A549 (cell line): ENCODE measurements at regions not wholly inside any gene's neighbourhood (a gene's known extent, or its start where the extent isn't known, plus 50 kb on each side); places are given as distances from the start of the nearest gene placed in this dataset.

Experiments used
- ATAC-seq, 2 experiments: fragments of 200-7000 bp in 1 of 2; fragments of >200 bp in 1 of 2; cut with Nextera tagmentation in 1 of 2; cut with Tn5 transposase in 1 of 2; 3 replicates each; pipeline versions ENCODE4 v1.8.0 to v1.9.1; 2018 to 2020; ENCODE audit warnings: mild to moderate bottlenecking in 1 of 2, moderate library complexity in 1 of 2
- CTCF ChIA-PET: fragments of 300-600 bp; sonication (Branson Sonifier 250); formaldehyde crosslinking; extraction: SDS; loops from one replicate; lab custom pipeline; 2021; ENCODE audit warnings: antibody characterized with exemption, inconsistent platforms; lab: Yijun Ruan, JAX
- POLR2A ChIA-PET: fragments of 350-600 bp; formaldehyde crosslinking; extraction: SDS; loops from one replicate; lab custom pipeline; 2021; ENCODE audit warnings: antibody characterized with exemption, inconsistent platforms; lab: Yijun Ruan, JAX
- DNase-seq, 2 experiments: peaks; one replicate each; pipeline versions ENCODE4 v3.0.0 to v3.0.0-alpha.2; 2011 to 2016; ENCODE audit warnings: low read depth in 1 of 2, low spot score in 1 of 2
- FAIRE-seq: peaks from 2 replicates; lab custom pipeline; 2011; peaks lifted over from hg19 to GRCh38; lab: Jason Lieb, UNC
- H3K27ac ChIP-seq, 2 experiments: fragments of >200 bp; sonication (Bioruptor Twin); formaldehyde crosslinking; 3 replicates each; pipeline ENCODE4 v1.5.1; 2016 to 2017
- H3K4me1 ChIP-seq: fragments of >200 bp; sonication (Bioruptor Twin); formaldehyde crosslinking; 3 replicates; pipeline ENCODE4 v1.6.1; 2016
- H3K4me2 ChIP-seq: fragments of >200 bp; sonication (Bioruptor Twin); formaldehyde crosslinking; 3 replicates; pipeline ENCODE4 v1.6.1; 2016
- H3K4me3 ChIP-seq: fragments of >200 bp; sonication (Bioruptor Twin); formaldehyde crosslinking; 3 replicates; pipeline ENCODE4 v1.5.1; 2016
- H3K9me3 ChIP-seq: fragments of >200 bp; sonication (Bioruptor Twin); formaldehyde crosslinking; 3 replicates; pipeline ENCODE4 v1.6.1; 2016
- BCL3 ChIP-seq: fragments of >200 bp; sonication (Bioruptor Twin); formaldehyde crosslinking; IDR thresholded peaks from 3 replicates; pipeline ENCODE4 v1.6.1; 2016
- BHLHE40 ChIP-seq: IDR thresholded peaks from 2 replicates; pipeline ENCODE4 v1.6.1; 2012; ENCODE audit warnings: low read depth, low read length, inconsistent platforms
- CBX2 ChIP-seq: fragments of 200-600 bp; sonication (generic); IDR thresholded peaks from 2 replicates; pipeline ENCODE4 v1.6.1; 2016; ENCODE audit warnings: low read depth, mild to moderate bottlenecking, borderline replicate concordance
- CHD2 ChIP-seq: fragments of 150-350 bp; IDR thresholded peaks from 2 replicates; pipeline ENCODE4 v1.6.1; 2014; ENCODE audit warnings: low read length; ENCODE audit not compliant: partially characterized antibody
- EHMT2 ChIP-seq: fragments of 200-600 bp; sonication (generic); IDR thresholded peaks from 2 replicates; pipeline ENCODE4 v1.6.1; 2016; ENCODE audit warnings: antibody characterized with exemption, low read depth, mild to moderate bottlenecking, moderate library complexity
- ELK1 ChIP-seq: fragments of 150-350 bp; IDR thresholded peaks from 2 replicates; pipeline ENCODE4 v1.6.1; 2014; ENCODE audit warnings: low read depth, mild to moderate bottlenecking, low read length
- FOSL2 ChIP-seq, 2 experiments: fragments of 450-650 bp in 1 of 2; fragments of >200 bp in 1 of 2; sonication (Bioruptor Twin) in 1 of 2; formaldehyde crosslinking; IDR thresholded peaks; 2 replicates each; pipeline versions ENCODE4 v1.5.0 to v1.6.1; 2016 to 2020; ENCODE audit warnings: mild to moderate bottlenecking in 1 of 2, moderate library complexity in 1 of 2
- GATA3 ChIP-seq: IDR thresholded peaks from 2 replicates; pipeline ENCODE4 v1.6.1; 2012; ENCODE audit warnings: borderline replicate concordance
- HEYL ChIP-seq: fragments of 250-450 bp; sonication (Bioruptor Pico); IDR thresholded peaks from 2 replicates; pipeline ENCODE4 v1.8.0; 2021; ENCODE audit warnings: mild to moderate bottlenecking, moderate library complexity
- HMGXB4 ChIP-seq: fragments of 250-450 bp; sonication (Bioruptor Pico); IDR thresholded peaks from 2 replicates; pipeline ENCODE4 v1.5.0; 2021; ENCODE audit warnings: mild to moderate bottlenecking, moderate library complexity, borderline replicate concordance
- HOXA7 ChIP-seq: fragments of 250-450 bp; sonication (Bioruptor Pico); IDR thresholded peaks from 2 replicates; pipeline ENCODE4 v1.5.0; 2020; ENCODE audit warnings: mild to moderate bottlenecking, moderate library complexity
- JUN ChIP-seq, 2 experiments: fragments of >200 bp; sonication (Bioruptor Twin); formaldehyde crosslinking; IDR thresholded peaks; 2 replicates in 1 of 2; 3 replicates in 1 of 2; pipeline ENCODE4 v1.6.1; 2016 to 2017
- KDM5A ChIP-seq: fragments of 200-600 bp; sonication (generic); IDR thresholded peaks from 2 replicates; pipeline ENCODE4 v1.6.1; 2016; ENCODE audit warnings: antibody characterized with exemption, mild to moderate bottlenecking
- MYC ChIP-seq: IDR thresholded peaks from 2 replicates; pipeline ENCODE4 v1.6.1; 2012; ENCODE audit warnings: mild to moderate bottlenecking, inconsistent platforms, low read length, improper control_type of control experiment, borderline replicate concordance
- PHF8 ChIP-seq: fragments of 200-600 bp; sonication (generic); IDR thresholded peaks from 2 replicates; pipeline ENCODE4 v1.6.1; 2016; ENCODE audit warnings: low read depth, mild to moderate bottlenecking, antibody characterized with exemption, moderate library complexity, borderline replicate concordance
- USF2 ChIP-seq: fragments of 450-650 bp; IDR thresholded peaks from 2 replicates; pipeline ENCODE4 v1.6.1; 2014; ENCODE audit warnings: antibody characterized with exemption
- ZSCAN20 ChIP-seq: fragments of 250-450 bp; sonication (Bioruptor Pico); IDR thresholded peaks from 2 replicates; pipeline ENCODE4 v1.8.0; 2022; ENCODE audit warnings: mild to moderate bottlenecking, moderate library complexity
- WGBS: methylation state at CpG from one replicate; pipeline ENCODE4 v1.1.6; 2017; ENCODE audit errors: missing lambda C conversion rate; 5-methylcytosine and 5-hydroxymethylcytosine counted together
- TF ChIP-seq, protein P1 (sequence below): fragments of >200 bp; sonication (Bioruptor Twin); formaldehyde crosslinking; IDR thresholded peaks from 2 replicates; pipeline ENCODE4 v1.6.1; 2016

DNA sequence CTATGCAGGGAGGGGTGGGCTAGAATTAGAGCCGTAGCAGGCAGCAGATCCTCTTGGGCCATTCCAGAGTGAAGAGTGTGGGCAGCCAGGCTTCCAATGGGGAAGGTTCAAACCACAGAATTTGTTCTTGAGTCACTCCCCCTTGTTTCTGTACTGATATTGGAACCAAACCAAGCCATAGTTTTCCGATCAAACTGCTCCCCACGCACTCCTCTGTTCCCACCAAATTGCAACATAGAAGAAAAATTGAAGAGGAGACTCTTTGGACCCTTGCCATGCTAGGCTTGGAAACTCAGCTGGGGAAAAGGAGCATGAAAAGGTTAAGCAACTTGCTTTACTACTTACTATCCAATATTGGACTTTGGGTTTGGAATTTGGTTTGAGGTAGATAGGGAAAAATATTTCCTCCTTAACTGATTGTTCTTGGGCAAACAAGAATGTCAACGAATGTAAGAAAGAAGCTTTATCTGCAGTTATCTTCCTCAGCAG is 165.8 kb upstream of the NR3C1 start:
- DNase-seq (no peak), ATAC-seq (no peak; a peak in 1 of 6 replicates), FAIRE-seq (no peak)
- WGBS: 75% methylated on average over 4 of the region's 4 CpGs
- CTCF ChIA-PET: interaction anchor here (1.5 kb wide), 1 partner anchor 54 kb away, joined by 5 read pairs; no protein-coding TSS in a partner anchor
- H3K9me3 ChIP-seq: no peaks in the 10 kb centered on the region
- TF ChIP-seq GATA3: no peak
- TF ChIP-seq ZSCAN20 (CRISPR knock-in tag): no peak
- TF ChIP-seq CHD2: no peak
- POLR2A ChIA-PET: no interaction called here
- H3K4me3 ChIP-seq: no peak overlapping the region
- no peak overlapping the region for H3K4me2 ChIP-seq
- H3K4me1 ChIP-seq: peaks cover 8% of the 10 kb centered on the region; the same call in 1 of the 3 replicates
- H3K27ac ChIP-seq: peak overlapping the region in 1 of 2 experiments; percentile 58; a peak in 3 of 6 replicates

DNA sequence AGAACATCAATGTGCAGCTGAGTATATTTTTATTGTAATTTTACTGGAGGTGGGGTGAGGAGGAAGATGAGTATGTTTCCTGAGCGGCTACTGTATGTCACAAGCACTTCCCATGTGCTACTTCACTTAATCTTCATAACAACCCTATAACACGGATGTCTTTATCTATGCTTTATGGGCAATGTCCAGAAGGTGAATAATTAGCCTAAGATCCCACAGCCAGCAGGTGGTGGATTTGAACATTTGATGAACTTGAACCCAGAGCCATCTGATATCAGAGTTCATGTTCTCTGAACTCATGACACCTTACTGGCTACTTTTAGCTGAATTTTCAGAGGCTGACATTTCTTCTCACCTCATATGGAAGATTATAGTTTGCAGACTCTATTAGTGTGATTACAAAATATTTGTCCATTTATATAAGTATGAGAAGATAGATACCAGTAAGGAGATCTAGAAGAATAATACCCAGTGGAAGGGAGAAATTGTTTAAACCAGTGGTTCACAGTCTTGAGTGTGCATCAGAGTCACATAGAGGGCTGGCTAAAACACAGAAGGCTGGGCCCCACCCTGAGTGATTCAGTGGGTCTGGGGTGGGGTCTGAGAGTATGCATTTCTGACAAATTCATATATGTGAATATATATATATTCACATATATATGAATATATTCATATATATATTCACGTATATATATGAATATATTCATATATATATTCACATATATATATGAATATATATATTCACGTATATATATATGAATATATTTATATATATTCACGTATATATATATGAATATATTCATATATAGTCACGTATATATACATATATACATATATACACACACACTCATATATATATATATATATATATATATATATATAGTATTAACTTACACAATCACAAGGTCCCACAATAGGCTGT is 164.4 kb upstream of the NR3C1 start:
- Histone ChIP-seq H3K27ac (no peak overlapping the region), H3K9me3 (no peaks in the 10 kb centered on the region), H3K4me2 (no peak overlapping the region), H3K4me1 (peaks cover 13% of the 10 kb centered on the region; the same call in 2 of the 3 replicates), H3K4me3 (no peak overlapping the region)
- CTCF ChIA-PET: no interaction called here
- POLR2A ChIA-PET: no interaction called here
- FAIRE-seq (no peak), DNase-seq (no peak), ATAC-seq (no peak)
- TF ChIP-seq JUN (IDR thresholded peaks at IDR 0.05) (no peak), CBX2 (no peak), MYC (no peak)
- 76% methylated on average over 6 of the region's 6 CpGs for WGBS

GRCh38 chr5:143566139-143566538 is 162.7 kb upstream of the NR3C1 start:
- ATAC-seq: no peak
- H3K9me3 ChIP-seq: no peaks in the 10 kb centered on the region
- H3K4me3 ChIP-seq: no peak overlapping the region
- H3K4me2 ChIP-seq: no peak overlapping the region
- no peak for TF ChIP-seq CBX2
- TF ChIP-seq, protein P1, sequence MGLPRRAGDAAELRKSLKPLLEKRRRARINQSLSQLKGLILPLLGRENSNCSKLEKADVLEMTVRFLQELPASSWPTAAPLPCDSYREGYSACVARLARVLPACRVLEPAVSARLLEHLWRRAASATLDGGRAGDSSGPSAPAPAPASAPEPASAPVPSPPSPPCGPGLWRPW: no peak
- TF ChIP-seq GATA3: no peak
- no peak for TF ChIP-seq HMGXB4 (CRISPR knock-in tag)
- no peak for TF ChIP-seq HEYL (CRISPR knock-in tag)
- no peak for TF ChIP-seq ELK1
- no peak for TF ChIP-seq HOXA7 (CRISPR knock-in tag)
- TF ChIP-seq KDM5A: no peak
- no peak for TF ChIP-seq BCL3
- no peak for TF ChIP-seq FOSL2 (IDR thresholded peaks at IDR 0.05)
- no peak for TF ChIP-seq FOSL2 (CRISPR knock-in tag; IDR thresholded peaks at IDR 0.05)
- TF ChIP-seq BHLHE40: no peak
- TF ChIP-seq USF2: no peak
- TF ChIP-seq EHMT2: no peak
- TF ChIP-seq PHF8: no peak
- TF ChIP-seq, all 56 proteins: peak for 0
- DNase-seq: no peak
- peaks cover 25% of the 10 kb centered on the region for H3K4me1 ChIP-seq
- CTCF ChIA-PET: interaction anchor here (1.0 to 2.0 kb wide), 3 partner anchors 8 to 30 kb away, joined by 3 to 4 read pairs (median 3); no protein-coding TSS in a partner anchor
- FAIRE-seq: no peak
- POLR2A ChIA-PET: no interaction called here
- WGBS: 91% methylated on average over 2 of the region's 2 CpGs
- 0 out of 6 replicates have a peak overlapping the region, but pooled peaks of 1 of the 2 experiments have one; percentile 1 for H3K27ac ChIP-seq
